ENCODE measurements at regions not wholly inside any gene's neighbourhood (a gene's known extent, or its start where the extent isn't known, plus 50 kb on each side); places are given as distances from the start of the nearest gene placed in this dataset.
A peak's percentile ranks its signal among the peaks of the same experiment; 100 is the strongest.

GRCh38 chrX:140848800-140849199 is 139.2 kb downstream of the LINC00632 start:
- H3K79me2 ChIP-seq (ENCODE audit: insufficient read depth): no peaks in the 10 kb centered on the region
- WGBS, 2 experiments (ENCODE audit: low coverage in 1 of 2, low lambda C conversion rate in 2 of 2, missing lambda C conversion rate in 2 of 2): 42 to 46% methylated on average over 5 of the region's 5 CpGs
- no peaks in the 10 kb centered on the region for H3F3A ChIP-seq (ENCODE audit: insufficient read depth)
- no peak overlapping the region for H3K4me3 ChIP-seq
- no peaks in the 10 kb centered on the region for H3K36me3 ChIP-seq (ENCODE audit: low read depth)
- H3K9me2 ChIP-seq (ENCODE audit: insufficient read depth): no peaks in the 10 kb centered on the region
- H3K9ac ChIP-seq: no peak overlapping the region
- H3K4me2 ChIP-seq (ENCODE audit: unreplicated experiment): no peak overlapping the region
- TF ChIP-seq EZH2phosphoT487 (IDR thresholded peaks at IDR 0.05; ENCODE audit: insufficient read depth, low read depth) (no peak), EZH2 (IDR thresholded peaks at IDR 0.05; ENCODE audit: insufficient read depth, poor library complexity, severe bottlenecking) (no peak)
- H3K9me3 ChIP-seq (ENCODE audit: low read depth): no peaks in the 10 kb centered on the region
- in situ Hi-C loops (cut with MboI): no loop called here
- H3K27ac ChIP-seq: no peak overlapping the region
- no peak overlapping the region for H2AFZ ChIP-seq
- H4K20me1 ChIP-seq (ENCODE audit: insufficient read depth): no peaks in the 10 kb centered on the region
- H3K27me3 ChIP-seq (replicated peaks; ENCODE audit: insufficient read depth): no peaks in the 10 kb centered on the region
- H3K4me1 ChIP-seq (ENCODE audit: insufficient read depth): no peaks in the 10 kb centered on the region
- DNase-seq: no peak

- no peak for TF ChIP-seq EZH2 (IDR thresholded peaks at IDR 0.05; ENCODE audit: insufficient read depth, poor library complexity, severe bottlenecking)
- no peak for TF ChIP-seq EZH2phosphoT487 (IDR thresholded peaks at IDR 0.05; ENCODE audit: insufficient read depth, low read depth)
- Histone ChIP-seq H3K4me3 (no peak overlapping the region), H3K9me2 (ENCODE audit: insufficient read depth) (no peaks in the 10 kb centered on the region), H3K27me3 (replicated peaks; ENCODE audit: insufficient read depth) (no peaks in the 10 kb centered on the region), H3K79me2 (ENCODE audit: insufficient read depth) (no peaks in the 10 kb centered on the region), H3K4me2 (ENCODE audit: unreplicated experiment) (no peak overlapping the region), H2AFZ (no peak overlapping the region), H3K4me1 (ENCODE audit: insufficient read depth) (no peaks in the 10 kb centered on the region), H3K36me3 (ENCODE audit: low read depth) (no peaks in the 10 kb centered on the region), H3K9ac (no peak overlapping the region), H3F3A (ENCODE audit: insufficient read depth) (no peaks in the 10 kb centered on the region), H3K27ac (no peak overlapping the region), H4K20me1 (ENCODE audit: insufficient read depth) (no peaks in the 10 kb centered on the region), H3K9me3 (ENCODE audit: low read depth) (no peaks in the 10 kb centered on the region)
- in situ Hi-C loops (cut with MboI): no loop called here
- DNase-seq: no peak
- 9 to 34% methylated on average over 4 to 9 of the region's 9 CpGs for WGBS, 2 experiments (ENCODE audit: low coverage in 1 of 2, low lambda C conversion rate in 2 of 2, missing lambda C conversion rate in 2 of 2)
Observed at GRCh38 chrX:140860718-140861117, 141.7 kb upstream of the SPANXB1 start.

- no peaks in the 10 kb centered on the region for H3K36me3 ChIP-seq (ENCODE audit: low read depth)
- no peak overlapping the region for H3K9ac ChIP-seq
- no peak overlapping the region for H3K4me3 ChIP-seq
- no peaks in the 10 kb centered on the region for H4K20me1 ChIP-seq (ENCODE audit: insufficient read depth)
- no peak overlapping the region for H3K27ac ChIP-seq
- H3K4me1 ChIP-seq (ENCODE audit: insufficient read depth): no peaks in the 10 kb centered on the region
- H2AFZ ChIP-seq: no peak overlapping the region
- no peaks in the 10 kb centered on the region for H3K27me3 ChIP-seq (replicated peaks; ENCODE audit: insufficient read depth)
- H3K4me2 ChIP-seq (ENCODE audit: unreplicated experiment): no peak overlapping the region
- TF ChIP-seq EZH2 (IDR thresholded peaks at IDR 0.05; ENCODE audit: insufficient read depth, poor library complexity, severe bottlenecking): no peak
- TF ChIP-seq EZH2phosphoT487 (IDR thresholded peaks at IDR 0.05; ENCODE audit: insufficient read depth, low read depth): no peak
- in situ Hi-C loops (cut with MboI): no loop called here
- H3K9me3 ChIP-seq (ENCODE audit: low read depth): no peaks in the 10 kb centered on the region
- H3F3A ChIP-seq (ENCODE audit: insufficient read depth): no peaks in the 10 kb centered on the region
- no peaks in the 10 kb centered on the region for H3K9me2 ChIP-seq (ENCODE audit: insufficient read depth)
- DNase-seq: peak; percentile 0
- no peaks in the 10 kb centered on the region for H3K79me2 ChIP-seq (ENCODE audit: insufficient read depth)
- 0 to 3% methylated on average over 1 of the region's 1 CpG for WGBS, 2 experiments (ENCODE audit: low coverage in 1 of 2, low lambda C conversion rate in 2 of 2, missing lambda C conversion rate in 2 of 2)
Observed at GRCh38 chrX:140866446-140866845, 135.9 kb upstream of the SPANXB1 start.

GRCh38 chrX:140912606-140913005 is 89.8 kb upstream of the SPANXB1 start:
- Histone ChIP-seq H3K36me3 (ENCODE audit: low read depth) (no peaks in the 10 kb centered on the region), H2AFZ (no peak overlapping the region), H3K27me3 (replicated peaks; ENCODE audit: insufficient read depth) (no peaks in the 10 kb centered on the region), H3K9me2 (ENCODE audit: insufficient read depth) (no peaks in the 10 kb centered on the region), H4K20me1 (ENCODE audit: insufficient read depth) (no peaks in the 10 kb centered on the region), H3K4me2 (ENCODE audit: unreplicated experiment) (no peak overlapping the region), H3K4me1 (ENCODE audit: insufficient read depth) (no peaks in the 10 kb centered on the region), H3K4me3 (no peak overlapping the region), H3K27ac (no peak overlapping the region), H3K9me3 (ENCODE audit: low read depth) (no peaks in the 10 kb centered on the region), H3K79me2 (ENCODE audit: insufficient read depth) (no peaks in the 10 kb centered on the region), H3K9ac (no peak overlapping the region), H3F3A (ENCODE audit: insufficient read depth) (no peaks in the 10 kb centered on the region)
- no peak for DNase-seq
- TF ChIP-seq EZH2 (IDR thresholded peaks at IDR 0.05; ENCODE audit: insufficient read depth, poor library complexity, severe bottlenecking) (no peak), EZH2phosphoT487 (IDR thresholded peaks at IDR 0.05; ENCODE audit: insufficient read depth, low read depth) (no peak)
- in situ Hi-C loops (cut with MboI): no loop called here

- Histone ChIP-seq H3K9me2 (ENCODE audit: insufficient read depth) (no peaks in the 10 kb centered on the region), H3K4me3 (no peak overlapping the region), H3K27me3 (replicated peaks; ENCODE audit: insufficient read depth) (no peaks in the 10 kb centered on the region), H2AFZ (no peak overlapping the region), H3K79me2 (ENCODE audit: insufficient read depth) (no peaks in the 10 kb centered on the region), H3K9ac (no peak overlapping the region), H4K20me1 (ENCODE audit: insufficient read depth) (no peaks in the 10 kb centered on the region), H3K4me1 (ENCODE audit: insufficient read depth) (no peaks in the 10 kb centered on the region), H3F3A (ENCODE audit: insufficient read depth) (no peaks in the 10 kb centered on the region), H3K4me2 (ENCODE audit: unreplicated experiment) (no peak overlapping the region), H3K27ac (no peak overlapping the region), H3K9me3 (ENCODE audit: low read depth) (no peaks in the 10 kb centered on the region), H3K36me3 (ENCODE audit: low read depth) (no peaks in the 10 kb centered on the region)
- TF ChIP-seq EZH2phosphoT487 (IDR thresholded peaks at IDR 0.05; ENCODE audit: insufficient read depth, low read depth): no peak
- no peak for TF ChIP-seq EZH2 (IDR thresholded peaks at IDR 0.05; ENCODE audit: insufficient read depth, poor library complexity, severe bottlenecking)
- DNase-seq: no peak
- WGBS, 2 experiments (ENCODE audit: low coverage in 1 of 2, low lambda C conversion rate in 2 of 2, missing lambda C conversion rate in 2 of 2): 44 to 55% methylated on average over 3 of the region's 3 CpGs
- in situ Hi-C loops (cut with MboI): no loop called here
Observed at GRCh38 chrX:140913802-140914501, 88.4 kb upstream of the SPANXB1 start.
